Activated CD4-positive, alpha-beta memory T cell treated with anti-CD3 and anti-CD28 coated beads for 36 hours (primary cell): ENCODE measurements at regions not wholly inside any gene's neighbourhood (a gene's known extent, or its start where the extent isn't known, plus 50 kb on each side); places are given as distances from the start of the nearest gene placed in this dataset.
A peak's percentile ranks its signal among the peaks of the same experiment; 100 is the strongest.

ENCODE experiments used
- CTCF ChIA-PET: fragments of 350-600 bp; sonication (Branson Sonifier 250); formaldehyde crosslinking; loops from one replicate; lab custom pipeline; 2021; ENCODE audit warnings: antibody characterized with exemption, inconsistent platforms; lab: Charles Lee
- POLR2A ChIA-PET: fragments of 350-600 bp; sonication (Branson Sonifier 250); formaldehyde crosslinking; loops from one replicate; lab custom pipeline; 2021; ENCODE audit warnings: antibody characterized with exemption; lab: Charles Lee
- DNase-seq: peaks from one replicate; pipeline ENCODE4 v3.0.0-alpha.2; 2020
- H3K27ac Mint-ChIP-seq: one replicate; pipeline ENCODE4 v1.8.0; 2021; ENCODE audit warnings: mixed read lengths
- H3K27me3 Mint-ChIP-seq: one replicate; pipeline ENCODE4 v1.8.0; 2021; ENCODE audit warnings: mixed read lengths
- H3K36me3 Mint-ChIP-seq: one replicate; pipeline ENCODE4 v1.8.0; 2021; ENCODE audit warnings: mixed read lengths
- H3K4me1 Mint-ChIP-seq: one replicate; pipeline ENCODE4 v1.8.0; 2021; ENCODE audit warnings: low read depth, mixed read lengths
- H3K4me3 Mint-ChIP-seq: one replicate; pipeline ENCODE4 v1.8.0; 2021; ENCODE audit warnings: mild to moderate bottlenecking, mixed read lengths
- H3K9me3 Mint-ChIP-seq: one replicate; pipeline ENCODE4 v1.8.0; 2021; ENCODE audit warnings: mixed read lengths
- intact Hi-C: fragments of 100-400 bp; cut with micrococcal nuclease; formaldehyde crosslinking; loops from one replicate; pipeline ENCODE4 v1.15.1; 2023

GRCh38 chr4:128457726-128458125, 170.1 kb upstream of the PGRMC2 start:
- no peaks in the 10 kb centered on the region for H3K9me3 Mint-ChIP-seq
- H3K4me3 Mint-ChIP-seq: no peak overlapping the region
- no peak for DNase-seq
- no peaks in the 10 kb centered on the region for H3K27me3 Mint-ChIP-seq
- ChIA-PET POLR2A (interaction anchor here (0.6 kb wide), 1 partner anchor 496 kb away, joined by 4 read pairs; no protein-coding TSS in a partner anchor), CTCF (no interaction called here)
- H3K4me1 Mint-ChIP-seq: peaks cover 9% of the 10 kb centered on the region
- no peaks in the 10 kb centered on the region for H3K36me3 Mint-ChIP-seq
- H3K27ac Mint-ChIP-seq: no peak overlapping the region
- intact Hi-C loops: no loop called here

GRCh38 chr4:128456171-128456570, 168.6 kb upstream of the PGRMC2 start:
- H3K9me3 Mint-ChIP-seq: no peaks in the 10 kb centered on the region
- no peak overlapping the region for H3K4me3 Mint-ChIP-seq
- POLR2A ChIA-PET: interaction anchor here (1.1 kb wide), 1 partner anchor 37 kb away, joined by 3 read pairs; no protein-coding TSS in a partner anchor
- intact Hi-C loops: no loop called here
- CTCF ChIA-PET: interaction anchor here (1.0 to 1.2 kb wide), 4 partner anchors 9 to 406 kb away, joined by 3 to 4 read pairs (median 3); no protein-coding TSS in a partner anchor
- H3K36me3 Mint-ChIP-seq: no peaks in the 10 kb centered on the region
- H3K27ac Mint-ChIP-seq: no peak overlapping the region
- H3K27me3 Mint-ChIP-seq: no peaks in the 10 kb centered on the region
- peaks cover 9% of the 10 kb centered on the region for H3K4me1 Mint-ChIP-seq
- no peak for DNase-seq

GRCh38 chr4:128455480-128455879, 167.9 kb upstream of the PGRMC2 start:
- H3K4me3 Mint-ChIP-seq: no peak overlapping the region
- H3K9me3 Mint-ChIP-seq: no peaks in the 10 kb centered on the region
- intact Hi-C loops: no loop called here
- ChIA-PET CTCF (interaction anchor here (1.0 to 2.7 kb wide), 10 partner anchors 10 to 407 kb away, joined by 3 to 13 read pairs (median 4); no protein-coding TSS in a partner anchor), POLR2A (interaction anchor here (1.1 kb wide), 1 partner anchor 37 kb away, joined by 3 read pairs; no protein-coding TSS in a partner anchor)
- H3K36me3 Mint-ChIP-seq: no peaks in the 10 kb centered on the region
- no peak overlapping the region for H3K27ac Mint-ChIP-seq
- H3K27me3 Mint-ChIP-seq: no peaks in the 10 kb centered on the region
- peaks cover 9% of the 10 kb centered on the region for H3K4me1 Mint-ChIP-seq
- no peak for DNase-seq

- POLR2A ChIA-PET: no interaction called here
- DNase-seq: no peak
- no peak overlapping the region for H3K27ac Mint-ChIP-seq
- peaks cover 9% of the 10 kb centered on the region for H3K4me1 Mint-ChIP-seq
- CTCF ChIA-PET: interaction anchor here (0.5 to 2.7 kb wide), 13 partner anchors 10 to 407 kb away, joined by 3 to 13 read pairs (median 4); no protein-coding TSS in a partner anchor
- intact Hi-C loops: loop anchor here (1.0 to 5.0 kb wide), 5 partner anchors 98 to 408 kb away; partner anchors contain the start of gene JADE1
- no peak overlapping the region for H3K4me3 Mint-ChIP-seq
- no peaks in the 10 kb centered on the region for H3K36me3 Mint-ChIP-seq
- no peaks in the 10 kb centered on the region for H3K9me3 Mint-ChIP-seq
- H3K27me3 Mint-ChIP-seq: no peaks in the 10 kb centered on the region
These were observed 167.3 kb upstream of the PGRMC2 start for GRCh38 chr4:128454881-128455280.

GRCh38 chr4:128454281-128454871, 166.8 kb upstream of the PGRMC2 start:
- H3K27ac Mint-ChIP-seq: no peak overlapping the region

GRCh38 chr4:128452415-128452814, 164.8 kb upstream of the PGRMC2 start:
- Mint-ChIP-seq H3K36me3 (no peaks in the 10 kb centered on the region), H3K4me3 (no peak overlapping the region), H3K9me3 (no peaks in the 10 kb centered on the region), H3K27me3 (no peaks in the 10 kb centered on the region), H3K27ac (no peak overlapping the region), H3K4me1 (peaks cover 9% of the 10 kb centered on the region)
- DNase-seq: no peak
- ChIA-PET POLR2A (no interaction called here), CTCF (interaction anchor here (0.6 to 1.2 kb wide), 2 partner anchors 101 to 357 kb away, joined by 4 read pairs; no protein-coding TSS in a partner anchor)
- intact Hi-C loops: loop anchor here (5.0 kb wide), 2 partner anchors 120 to 260 kb away; no protein-coding TSS in a partner anchor

More at GRCh38 chr4:128454281-128454871, 166.8 kb upstream of the PGRMC2 start:
- intact Hi-C loops: loop anchor here (1.0 to 5.0 kb wide), 5 partner anchors 99 to 409 kb away; partner anchors contain the start of gene JADE1
- Mint-ChIP-seq H3K27me3 (no peaks in the 10 kb centered on the region), H3K36me3 (no peaks in the 10 kb centered on the region), H3K4me1 (peaks cover 9% of the 10 kb centered on the region), H3K9me3 (no peaks in the 10 kb centered on the region), H3K4me3 (peak overlapping the region; percentile 7)
- peak; percentile 79 for DNase-seq
- ChIA-PET CTCF (interaction anchor here (0.5 to 2.7 kb wide), 12 partner anchors 13 to 408 kb away, joined by 3 to 13 read pairs (median 4); no protein-coding TSS in a partner anchor), POLR2A (no interaction called here)

- CTCF ChIA-PET: no interaction called here
- Mint-ChIP-seq H3K4me3 (no peak overlapping the region), H3K36me3 (no peaks in the 10 kb centered on the region), H3K4me1 (peaks cover 9% of the 10 kb centered on the region), H3K9me3 (no peaks in the 10 kb centered on the region), H3K27me3 (no peaks in the 10 kb centered on the region), H3K27ac (no peak overlapping the region)
- intact Hi-C loops: loop anchor here (5.0 kb wide), 2 partner anchors 121 to 259 kb away; no protein-coding TSS in a partner anchor
- POLR2A ChIA-PET: no interaction called here
- DNase-seq: no peak
These were observed 163.8 kb upstream of the PGRMC2 start for GRCh38 chr4:128451270-128451905.

- peaks cover 9% of the 10 kb centered on the region for H3K4me1 Mint-ChIP-seq
- intact Hi-C loops: loop anchor here (5.0 kb wide), 2 partner anchors 122 to 258 kb away; no protein-coding TSS in a partner anchor
- ChIA-PET POLR2A (no interaction called here), CTCF (no interaction called here)
- no peaks in the 10 kb centered on the region for H3K27me3 Mint-ChIP-seq
- peaks cover 3% of the 10 kb centered on the region for H3K9me3 Mint-ChIP-seq
- peaks cover 2% of the 10 kb centered on the region for H3K36me3 Mint-ChIP-seq
- H3K27ac Mint-ChIP-seq: no peak overlapping the region
- H3K4me3 Mint-ChIP-seq: no peak overlapping the region
- no peak for DNase-seq
These were observed 162.9 kb upstream of the PGRMC2 start for GRCh38 chr4:128450326-128451120.

- no peak for DNase-seq
- ChIA-PET POLR2A (no interaction called here), CTCF (no interaction called here)
- Mint-ChIP-seq H3K27ac (no peak overlapping the region), H3K4me3 (no peak overlapping the region), H3K4me1 (peaks cover 3% of the 10 kb centered on the region), H3K36me3 (peaks cover 8% of the 10 kb centered on the region), H3K27me3 (no peaks in the 10 kb centered on the region), H3K9me3 (peaks cover 13% of the 10 kb centered on the region)
- intact Hi-C loops: no loop called here
These were observed 161.6 kb upstream of the PGRMC2 start for GRCh38 chr4:128449251-128449650.

- CTCF ChIA-PET: no interaction called here
- H3K4me1 Mint-ChIP-seq: no peaks in the 10 kb centered on the region
- intact Hi-C loops: no loop called here
These were observed 157.1 kb upstream of the PGRMC2 start for GRCh38 chr4:128444544-128445302.

GRCh38 chr4:128440923-128441322, 153.3 kb upstream of the PGRMC2 start:
- H3K27me3 Mint-ChIP-seq: peaks cover 2% of the 10 kb centered on the region
- no peak for DNase-seq
- intact Hi-C loops: no loop called here
- CTCF ChIA-PET: no interaction called here
- H3K4me3 Mint-ChIP-seq: no peak overlapping the region
- peaks cover 22% of the 10 kb centered on the region for H3K36me3 Mint-ChIP-seq
- H3K9me3 Mint-ChIP-seq: peaks cover 27% of the 10 kb centered on the region
- no peak overlapping the region for H3K27ac Mint-ChIP-seq
- POLR2A ChIA-PET: no interaction called here
- H3K4me1 Mint-ChIP-seq: no peaks in the 10 kb centered on the region

More at GRCh38 chr4:128444544-128445302, 157.1 kb upstream of the PGRMC2 start:
- Mint-ChIP-seq H3K27me3 (peaks cover 2% of the 10 kb centered on the region), H3K36me3 (peaks cover 20% of the 10 kb centered on the region), H3K4me3 (no peak overlapping the region), H3K27ac (no peak overlapping the region), H3K9me3 (peaks cover 27% of the 10 kb centered on the region)
- POLR2A ChIA-PET: no interaction called here
- no peak for DNase-seq
